Fibroblast of skin of right quadriceps (primary cell): ENCODE measurements at regions not wholly inside any gene's neighbourhood (a gene's known extent, or its start where the extent isn't known, plus 50 kb on each side); places are given as distances from the start of the nearest gene placed in this dataset.

Experiments used
- DNase-seq: peaks from one replicate; pipeline ENCODE4 v3.0.0-alpha.2; 2013

- DNase-seq: no peak
Measured at GRCh38 chr9:515665-516064, 301.0 kb downstream of the DOCK8 start.

DNA sequence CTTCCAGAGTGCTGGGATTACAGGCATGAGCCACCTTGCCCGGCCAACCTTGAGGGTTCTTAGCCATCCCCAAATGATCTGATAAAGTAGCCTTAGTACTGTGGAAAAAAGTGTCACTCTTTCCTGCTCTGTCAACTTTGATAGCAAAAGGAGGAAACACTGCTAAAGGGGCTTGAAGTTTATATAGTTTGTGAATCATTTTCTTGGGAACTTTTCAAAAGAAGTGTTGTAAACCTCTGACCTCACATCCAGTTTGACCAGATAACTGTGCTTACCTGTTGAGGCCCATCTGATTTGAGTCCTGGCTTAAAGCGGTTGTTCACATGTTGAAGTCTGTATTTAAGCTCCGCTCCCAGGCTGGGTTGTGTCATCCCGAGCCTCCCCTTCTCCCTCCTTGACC is 303.3 kb downstream of the DOCK8 start:
- no peak for DNase-seq

- no peak for DNase-seq
Measured at GRCh38 chr9:518540-518939, 303.9 kb downstream of the DOCK8 start.

DNA sequence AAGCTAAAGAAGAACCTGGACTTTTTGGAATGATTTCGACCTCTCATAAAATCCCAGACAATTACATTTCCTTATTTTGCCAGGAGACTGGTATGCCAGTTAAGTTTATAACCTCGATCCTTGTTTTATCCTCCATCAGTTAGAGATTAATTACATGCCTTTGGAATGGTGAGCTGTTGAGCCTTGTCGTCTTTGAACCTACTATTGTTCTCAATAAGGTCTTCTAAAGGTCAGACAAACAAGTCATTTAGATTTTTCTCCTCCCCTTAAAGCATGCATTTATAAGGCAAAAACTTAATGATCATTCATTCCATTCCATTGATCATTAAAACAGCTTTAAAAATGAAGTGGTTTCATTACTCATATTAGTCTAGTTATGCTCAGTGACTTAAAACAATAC is 304.9 kb downstream of the DOCK8 start:
- DNase-seq: no peak

- DNase-seq: no peak
Measured at GRCh38 chr9:520302-520701, 305.6 kb downstream of the DOCK8 start.

DNA sequence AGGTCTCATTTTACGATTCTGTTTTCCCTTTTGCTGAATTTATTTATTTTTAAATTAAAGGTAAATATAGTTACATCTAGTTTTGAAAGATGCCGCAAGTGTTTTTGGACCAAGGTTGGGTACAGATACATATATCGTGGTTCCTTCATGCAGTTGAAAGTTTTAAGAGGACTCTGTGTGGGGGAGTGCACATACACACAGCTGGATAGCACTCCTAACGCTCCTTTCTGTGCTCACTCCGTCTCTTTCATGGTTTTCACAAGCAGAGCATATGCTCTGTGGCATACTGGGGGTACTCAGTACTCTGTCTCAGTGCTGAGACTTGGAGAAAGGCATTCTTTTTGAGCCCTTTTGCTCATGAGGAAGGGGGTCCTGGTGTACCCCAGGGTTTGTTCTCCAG is 307.5 kb downstream of the DOCK8 start:
- DNase-seq: no peak

- peak; percentile 3 for DNase-seq
Measured at GRCh38 chr9:522658-523057, 308.0 kb downstream of the DOCK8 start.

- DNase-seq: no peak
Measured at GRCh38 chr9:523444-523843, 308.8 kb downstream of the DOCK8 start.

DNA sequence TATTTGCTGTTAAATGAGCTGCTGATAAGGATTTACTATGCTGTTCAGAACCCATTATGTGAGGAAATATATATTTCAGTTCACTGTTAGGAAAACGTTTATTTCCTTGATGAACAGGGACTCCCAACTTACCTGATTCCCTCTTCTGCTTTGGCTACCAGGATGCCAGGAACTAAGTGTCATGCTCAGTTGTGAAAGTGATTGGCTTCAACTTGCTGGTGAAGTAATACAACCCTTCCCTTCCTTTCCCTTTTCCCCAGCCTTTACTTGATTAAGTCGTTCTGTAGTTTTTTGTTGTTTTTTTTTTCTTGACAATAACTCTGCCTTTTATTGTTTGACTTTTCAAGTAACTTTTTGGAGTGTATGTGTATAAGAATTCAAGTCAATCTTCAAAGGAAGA is 309.3 kb downstream of the DOCK8 start:
- DNase-seq: no peak

GRCh38 chr9:526904-527591 is 312.4 kb downstream of the DOCK8 start:
- DNase-seq: no peak

- DNase-seq: no peak
Measured at GRCh38 chr9:529731-530130, 311.8 kb upstream of the DMRT1 start.

DNA sequence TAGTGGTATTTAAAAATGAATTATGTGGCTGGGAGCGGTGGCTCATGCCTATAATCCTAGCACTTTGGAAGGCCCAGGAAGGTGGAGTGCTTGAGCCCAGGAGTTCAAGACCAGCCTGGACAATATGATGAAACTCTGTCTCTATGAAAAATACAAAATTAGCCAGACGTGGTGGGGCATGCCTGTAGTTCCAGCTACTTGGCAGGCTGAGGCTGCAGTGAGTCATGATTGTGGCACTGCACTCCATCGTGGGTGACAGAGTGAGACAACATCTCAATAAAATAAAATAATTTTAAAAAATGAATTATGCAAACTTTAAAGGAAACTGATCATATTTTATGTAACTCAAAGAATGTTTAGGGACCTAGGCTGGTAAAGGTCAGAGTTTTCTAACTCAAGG is 310.8 kb upstream of the DMRT1 start:
- no peak for DNase-seq

- no peak for DNase-seq
Measured at GRCh38 chr9:532707-533106, 308.8 kb upstream of the DMRT1 start.

- DNase-seq: no peak
Measured at GRCh38 chr9:534886-535285, 306.6 kb upstream of the DMRT1 start.

- DNase-seq: no peak
Measured at GRCh38 chr9:535356-535755, 306.1 kb upstream of the DMRT1 start.

GRCh38 chr9:536597-537511 is 304.6 kb upstream of the DMRT1 start:
- DNase-seq: no peak

- no peak for DNase-seq
Measured at GRCh38 chr9:543478-543877, 298.0 kb upstream of the DMRT1 start.

DNA sequence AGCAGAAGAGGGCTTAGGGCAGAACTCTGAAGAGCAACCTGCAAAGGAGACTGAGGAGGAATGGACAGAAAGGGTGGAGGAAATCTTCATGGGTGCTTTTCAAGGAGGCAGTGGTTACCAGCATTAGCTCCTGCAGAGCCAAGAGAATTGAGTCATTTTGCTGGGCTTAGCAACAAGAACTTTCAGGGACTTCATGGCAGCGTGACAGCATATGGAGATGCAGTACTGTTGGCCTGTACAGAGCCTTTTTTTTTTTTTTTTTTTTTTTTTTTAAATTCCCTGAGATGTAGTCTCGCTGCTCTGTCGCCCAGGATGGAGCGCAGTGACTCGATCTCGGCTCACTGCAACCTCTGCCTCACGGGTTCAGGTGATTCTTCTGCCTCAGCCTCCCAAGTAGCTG is 296.0 kb upstream of the DMRT1 start:
- no peak for DNase-seq

DNA sequence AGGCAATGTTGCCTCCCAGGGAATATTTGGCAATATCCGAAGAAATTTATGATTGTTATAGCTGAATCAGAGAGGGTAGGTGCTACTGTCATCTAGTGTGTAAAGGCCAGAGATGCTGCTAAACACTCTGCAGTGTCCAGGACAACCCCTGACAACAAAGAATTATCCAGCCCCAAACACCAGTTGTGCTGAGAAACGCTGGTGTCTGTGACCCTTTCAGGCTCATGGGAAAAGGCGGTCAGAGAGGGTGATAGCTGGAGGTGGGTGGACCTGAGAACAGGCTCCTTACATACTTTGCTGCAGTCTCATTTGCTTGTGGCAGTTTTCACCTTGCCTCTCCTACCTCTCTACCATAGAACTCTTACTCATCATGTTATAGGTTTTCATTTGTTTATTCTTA is 295.3 kb upstream of the DMRT1 start:
- DNase-seq: no peak

GRCh38 chr9:546797-547223 is 294.7 kb upstream of the DMRT1 start:
- DNase-seq: no peak

DNA sequence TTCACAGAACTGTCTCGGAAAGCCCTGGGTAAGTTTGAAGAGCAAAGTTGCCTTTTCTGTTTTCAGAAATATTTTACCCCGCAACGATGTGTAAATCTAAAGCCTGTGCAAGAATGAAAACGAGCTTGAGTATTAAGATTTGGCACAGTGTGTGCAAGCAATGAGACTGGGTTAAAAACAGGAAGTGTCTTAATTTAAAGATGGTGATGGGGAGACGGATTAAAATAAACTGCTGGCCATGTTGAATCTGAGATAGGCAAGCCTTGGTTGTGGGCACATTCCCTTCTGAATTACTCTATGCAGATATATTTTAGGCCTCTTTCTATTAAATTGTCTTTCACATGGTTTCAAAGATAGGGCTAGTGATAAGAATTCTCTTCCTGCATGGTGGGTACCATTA is 294.2 kb upstream of the DMRT1 start:
- DNase-seq: no peak

- DNase-seq: no peak
Measured at GRCh38 chr9:549455-549997, 292.0 kb upstream of the DMRT1 start.

- no peak for DNase-seq
Measured at GRCh38 chr9:550333-550732, 291.2 kb upstream of the DMRT1 start.
